AG20443 (cell line): ENCODE measurements at regions not wholly inside any gene's neighbourhood (a gene's known extent, or its start where the extent isn't known, plus 50 kb on each side); places are given as distances from the start of the nearest gene placed in this dataset.
A peak's percentile ranks its signal among the peaks of the same experiment; 100 is the strongest.
"Not testable (repeated sequence)": the region's sequence is repeated elsewhere in the genome, so short reads cannot be mapped to it uniquely, and the experiment has no call there.

Source experiments
- DNase-seq: peaks from one replicate; pipeline ENCODE4 v3.0.0; 2012; ENCODE audit warnings: low spot score, mixed read lengths

DNA sequence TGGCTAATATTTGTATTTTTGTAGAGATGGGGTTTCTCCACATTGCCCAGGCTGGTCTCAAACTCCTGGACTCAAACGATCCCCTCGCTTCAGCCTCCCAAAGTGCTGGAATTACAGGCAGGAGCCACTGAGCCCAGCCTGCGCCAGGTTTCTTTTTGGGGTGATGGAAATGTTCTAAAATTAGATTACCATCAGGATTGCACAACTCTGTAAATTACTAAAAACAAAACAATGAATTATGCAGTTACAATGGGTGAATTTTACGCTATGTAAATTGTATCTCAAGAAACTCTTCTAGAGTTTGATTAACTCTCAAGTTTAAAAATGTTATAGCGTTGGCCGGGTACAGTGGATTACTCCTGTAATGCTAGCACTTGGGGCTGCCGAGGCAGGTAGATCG is 118.9 kb upstream of the TBL1X start:
- DNase-seq: no peak

DNA sequence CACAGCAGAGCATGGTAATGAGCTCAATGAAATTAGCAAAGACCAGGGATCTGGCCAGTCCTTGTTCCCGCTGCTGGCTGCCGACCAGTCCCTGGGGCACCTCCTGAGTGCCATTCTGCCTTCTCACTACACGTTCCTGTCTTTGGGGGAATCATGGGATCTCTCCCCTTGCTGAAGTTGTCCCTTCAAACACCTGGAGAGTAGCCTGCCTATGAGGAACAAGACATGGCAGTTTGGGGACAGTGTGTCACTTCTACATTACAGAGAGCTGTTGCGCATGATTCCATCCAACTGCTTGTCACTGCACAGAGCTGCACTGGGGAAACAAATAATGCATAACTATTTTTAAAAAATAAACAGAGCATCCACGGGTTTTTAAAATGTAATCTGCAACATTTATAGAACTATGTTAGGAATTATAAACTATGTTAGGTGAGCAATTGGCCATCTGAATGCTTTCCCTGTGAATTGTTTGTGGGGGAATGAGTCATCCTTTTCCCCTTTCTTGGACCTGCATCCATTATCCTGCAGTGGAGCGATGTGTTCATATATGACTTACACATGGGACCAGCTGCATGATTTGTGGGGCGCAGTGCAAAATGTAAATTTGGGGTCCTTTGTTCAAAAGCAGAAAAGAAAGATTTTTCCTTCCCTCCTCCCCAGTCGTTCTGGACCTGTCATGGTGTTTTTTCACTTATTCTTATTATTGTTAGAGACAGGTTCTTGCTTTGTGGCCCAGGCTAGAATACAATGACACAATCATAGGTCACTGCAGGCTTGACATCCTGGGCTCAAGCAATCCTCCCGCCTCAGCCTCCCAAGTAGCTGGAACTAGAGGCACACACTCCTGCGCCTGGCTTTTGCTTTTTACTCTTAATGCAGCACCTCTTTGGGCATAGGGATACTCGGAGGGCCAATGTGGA is 115.0 kb upstream of the TBL1X start:
- DNase-seq: peak; percentile 19

DNA sequence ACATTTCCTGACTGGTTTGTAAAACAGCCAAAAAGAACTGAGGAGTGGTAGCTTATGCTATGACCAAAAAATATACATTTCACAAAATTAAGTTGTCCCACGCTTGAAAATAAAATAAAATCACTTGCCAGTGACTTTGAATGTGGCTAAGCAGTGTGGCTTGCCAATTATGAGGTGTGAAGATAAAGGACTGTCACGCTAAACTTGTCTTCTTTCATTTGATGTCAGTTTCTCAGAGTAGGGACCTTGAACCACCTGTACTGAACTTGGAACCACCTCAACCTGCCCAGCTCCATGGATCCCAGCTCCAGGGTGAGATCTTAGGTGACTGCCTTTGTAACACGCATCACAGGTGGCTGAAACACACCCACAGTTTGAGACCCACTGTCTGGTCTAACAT is 113.7 kb upstream of the TBL1X start:
- no peak for DNase-seq

DNA sequence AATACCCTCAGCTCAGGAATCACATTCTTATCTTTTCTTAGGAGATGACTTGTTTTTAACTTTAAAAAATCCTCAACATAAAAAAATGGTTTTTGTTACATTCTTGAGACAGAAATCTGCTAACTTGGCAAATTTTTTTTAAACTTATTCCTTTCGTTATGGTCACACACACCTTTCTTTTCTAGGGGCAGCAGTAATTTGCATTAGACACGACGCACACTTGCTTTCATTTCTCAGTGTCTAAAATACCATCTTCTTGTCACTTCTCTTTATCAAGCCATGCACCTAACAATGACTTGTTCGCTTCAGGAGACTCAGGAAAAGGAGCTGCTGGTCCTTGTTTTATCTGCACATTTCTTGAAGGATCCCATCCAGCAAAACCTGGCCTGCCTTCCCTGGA is 112.6 kb upstream of the TBL1X start:
- DNase-seq: no peak

DNA sequence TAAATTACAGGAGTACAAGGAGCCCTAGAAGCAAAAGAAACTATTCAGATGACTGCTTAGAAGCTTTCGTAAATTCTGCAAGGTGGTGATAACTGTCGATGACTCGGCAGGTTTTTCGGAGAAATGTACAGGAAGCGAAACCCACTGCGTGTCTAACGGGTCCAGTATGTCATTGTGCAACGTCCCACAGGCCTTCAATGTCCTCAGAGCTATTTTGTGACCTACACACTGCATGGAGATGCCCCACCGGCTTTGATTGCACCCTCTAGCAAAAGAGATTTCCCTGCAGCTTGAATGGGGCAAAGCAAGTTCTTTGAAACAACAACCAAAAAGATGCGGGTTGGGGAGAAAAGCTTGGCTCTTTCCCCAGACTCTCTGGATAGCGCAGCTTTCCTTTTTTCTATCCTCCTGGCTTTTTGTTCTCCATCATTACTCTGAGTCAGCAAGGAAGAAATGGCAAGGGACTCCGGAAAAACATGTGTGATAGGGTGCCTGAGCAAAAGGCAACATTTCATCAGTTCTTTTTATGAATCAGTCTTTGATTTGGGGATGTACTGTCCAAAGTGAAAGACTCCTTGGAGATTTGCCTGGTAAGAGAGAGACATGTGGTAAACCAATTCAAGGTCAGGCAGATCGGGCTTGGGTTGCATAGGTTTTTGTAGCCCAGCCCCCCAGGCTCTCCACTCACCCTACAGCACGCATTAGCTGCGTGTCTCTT is 112.0 kb upstream of the TBL1X start:
- DNase-seq: peak; percentile 30

DNA sequence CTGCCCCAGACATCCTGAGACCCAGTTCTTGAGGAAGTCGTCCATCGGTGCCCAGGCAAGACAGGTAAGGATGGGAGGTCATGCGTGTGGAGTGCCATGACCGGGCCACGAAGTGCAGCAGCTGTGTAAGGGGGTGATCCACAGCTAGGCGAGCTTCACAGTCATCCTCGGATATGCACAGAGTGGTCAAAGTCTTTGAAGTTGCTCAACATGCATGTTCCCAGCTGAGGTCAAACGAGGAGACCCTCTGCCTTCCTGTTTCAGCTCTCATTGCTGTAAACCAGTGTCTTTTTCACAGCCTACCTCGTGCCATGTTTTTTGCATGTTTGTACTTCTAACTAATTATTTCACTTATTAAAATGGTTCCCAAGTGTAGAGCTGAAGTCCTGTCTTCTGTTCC is 109.9 kb upstream of the TBL1X start:
- no peak for DNase-seq

DNA sequence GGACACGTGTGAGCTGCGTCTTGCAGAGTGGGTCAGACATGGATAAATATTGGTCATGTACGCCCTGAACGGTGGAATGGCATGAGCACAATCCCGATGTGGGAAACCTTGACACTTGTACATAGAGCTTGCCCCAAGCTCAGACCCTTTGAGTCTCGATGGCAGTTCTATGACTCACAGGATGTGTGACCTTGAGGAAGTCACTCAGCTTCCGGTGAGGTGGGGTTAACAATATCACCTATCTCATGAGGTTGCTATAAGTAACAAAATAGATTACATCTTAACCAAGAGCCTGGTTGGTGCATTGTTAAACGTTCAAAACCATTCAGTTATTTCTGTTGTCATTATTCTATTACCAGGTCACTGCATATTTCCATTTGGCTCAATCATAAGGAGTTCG is 109.1 kb upstream of the TBL1X start:
- no peak for DNase-seq

DNA sequence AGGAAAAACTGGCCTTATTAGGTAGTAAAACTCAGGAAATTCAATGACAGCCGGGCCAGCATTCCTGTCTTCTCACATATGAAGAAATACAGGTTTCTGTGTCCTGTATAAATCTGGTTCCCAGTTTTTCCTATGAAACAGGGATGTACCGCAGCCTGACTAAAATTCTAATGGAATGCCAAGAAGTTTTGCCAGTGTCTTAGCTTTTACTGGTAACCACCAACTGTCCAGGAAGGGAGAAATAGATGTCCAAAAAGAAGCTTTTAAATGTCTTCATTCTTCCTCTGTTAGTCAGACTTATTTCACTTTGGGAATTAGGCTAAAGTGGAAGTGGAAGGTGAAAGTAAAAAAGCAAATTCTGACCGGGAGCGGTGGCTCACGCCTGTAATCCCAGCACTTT is 108.0 kb upstream of the TBL1X start:
- DNase-seq: peak; percentile 25

DNA sequence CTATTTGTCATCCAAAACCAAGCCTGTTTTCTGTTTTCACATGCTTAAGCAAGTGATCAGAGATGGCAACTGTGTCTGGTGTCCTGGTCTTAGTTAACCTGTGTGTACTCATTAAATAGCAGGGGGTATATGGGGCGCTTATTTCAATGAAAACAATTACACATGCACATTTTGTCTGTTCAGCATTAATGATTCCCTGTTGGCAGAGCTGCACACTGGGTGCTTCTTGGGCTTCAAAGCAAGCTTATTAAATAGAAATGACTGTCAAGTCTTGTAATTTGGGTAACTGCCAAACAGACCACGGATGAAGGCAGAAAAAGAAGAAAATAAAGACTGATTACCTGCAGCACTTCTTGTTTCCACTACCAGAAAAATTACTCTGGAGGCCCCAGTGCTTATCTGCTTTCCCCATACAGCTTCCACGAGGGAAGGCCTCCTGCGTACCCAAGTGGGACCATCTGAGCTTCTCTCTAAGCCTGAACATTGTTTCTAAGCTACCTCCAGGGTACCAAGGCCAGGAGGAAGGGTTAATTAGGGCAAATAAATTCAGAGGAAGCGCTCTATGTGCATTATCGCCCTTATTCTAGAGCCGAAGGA is 107.2 kb upstream of the TBL1X start:
- no peak for DNase-seq

DNA sequence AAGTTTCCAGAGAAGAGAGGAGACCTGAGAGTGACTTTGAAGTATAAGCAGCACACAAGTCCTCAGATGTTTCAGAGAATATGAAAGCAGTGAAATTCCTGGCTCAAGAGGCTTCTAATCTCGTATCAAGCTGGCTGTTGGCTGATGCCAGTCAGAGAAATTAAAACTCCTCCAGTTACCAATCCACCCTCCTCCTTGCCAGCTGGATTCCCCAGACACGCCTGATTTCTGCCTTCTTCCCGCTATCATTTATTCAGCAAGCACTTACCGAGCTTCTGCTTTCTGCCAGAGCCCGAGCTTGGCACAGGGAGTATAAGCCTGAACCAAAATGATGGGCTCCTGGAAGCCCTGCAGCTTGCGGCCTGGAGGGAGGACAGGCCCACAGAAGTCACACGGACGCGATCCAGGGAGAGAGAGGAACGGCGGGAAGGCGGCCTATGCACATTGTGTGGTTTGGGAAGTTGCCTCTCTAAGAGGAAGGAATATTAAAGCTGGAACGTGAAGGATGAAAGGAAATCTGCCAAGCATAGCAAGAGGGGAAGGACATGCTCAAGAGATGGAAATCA is 102.4 kb upstream of the TBL1X start:
- DNase-seq: no peak

DNA sequence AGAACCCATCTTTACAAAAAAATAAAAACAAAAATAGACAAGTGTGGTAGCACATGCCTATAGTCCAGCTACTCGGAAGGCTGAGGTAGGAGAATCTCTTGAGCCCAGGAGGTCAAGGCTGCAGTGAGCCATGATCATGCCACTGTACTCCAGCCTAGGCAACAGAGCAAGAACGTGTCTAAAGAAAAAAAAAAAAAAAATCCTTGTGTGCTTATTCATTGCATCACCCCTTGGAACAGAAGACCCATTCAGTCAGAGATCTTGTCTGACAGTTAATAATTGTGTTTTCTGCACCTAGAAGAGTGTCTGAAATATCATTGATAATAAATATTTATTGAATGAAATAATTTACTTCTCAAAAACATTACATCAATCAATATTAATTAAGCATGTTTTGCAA is 97.4 kb upstream of the TBL1X start:
- no peak for DNase-seq

DNA sequence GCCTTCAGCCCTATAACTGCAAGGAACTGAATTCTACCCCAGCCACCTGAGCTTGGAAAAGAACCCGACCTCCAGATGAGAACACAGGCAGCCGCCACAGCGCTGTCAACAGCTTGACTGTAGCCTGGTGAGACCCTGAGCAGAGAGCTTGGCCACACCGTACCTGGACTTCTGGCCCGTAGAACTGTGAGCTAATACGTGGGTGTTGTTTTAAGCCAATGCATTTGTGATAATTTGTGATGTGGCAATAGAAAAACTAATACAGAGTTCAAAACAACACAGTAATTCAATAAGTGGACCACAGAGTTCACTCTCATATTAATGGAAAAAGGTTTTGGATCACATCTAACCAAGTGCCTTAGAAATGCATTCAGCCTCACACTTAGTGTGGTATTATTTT is 96.6 kb upstream of the TBL1X start:
- DNase-seq: no peak

DNA sequence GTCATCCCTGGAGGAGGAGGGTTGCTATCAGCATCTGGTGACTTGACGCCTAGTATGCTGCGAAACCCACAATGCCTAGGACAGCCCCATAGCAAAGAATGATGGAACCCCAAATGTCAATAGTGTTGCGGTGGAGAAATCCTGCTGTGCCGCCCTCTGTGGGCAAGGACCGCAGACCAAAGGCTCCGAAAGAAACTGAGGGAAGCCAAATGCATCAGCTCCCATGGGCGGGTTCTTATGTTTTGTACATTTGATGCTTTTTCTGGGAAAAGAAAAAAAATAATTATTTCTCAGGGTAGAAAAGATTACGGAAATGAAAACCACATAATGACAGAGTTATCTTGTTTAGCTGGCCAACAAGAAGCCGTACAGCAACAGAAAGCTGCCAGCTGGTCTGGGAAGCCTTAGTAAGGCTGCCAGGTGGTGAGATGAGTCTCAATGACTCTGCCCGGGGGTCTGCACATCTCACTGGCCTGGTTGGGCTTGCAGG is 95.0 kb upstream of the TBL1X start:
- DNase-seq: no peak

DNA sequence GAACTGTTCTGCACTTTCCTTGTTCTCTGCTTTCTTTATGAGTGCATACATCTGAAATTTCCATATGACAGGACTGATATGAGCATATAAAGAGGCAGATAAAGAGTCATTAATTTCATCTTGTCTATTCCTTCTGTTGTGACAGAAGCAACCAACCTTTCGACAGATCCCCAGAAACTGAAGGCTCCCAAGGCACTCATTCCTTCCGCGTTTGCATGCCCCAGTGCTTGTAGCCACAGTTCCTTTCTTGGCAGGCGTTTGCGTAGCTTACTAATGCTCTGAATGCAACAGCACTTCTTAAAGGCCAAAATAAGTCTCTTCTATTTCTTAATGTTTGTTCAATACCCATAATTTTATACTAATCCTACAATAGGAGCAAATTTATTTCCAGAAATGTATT is 94.0 kb upstream of the TBL1X start:
- peak; percentile 19 for DNase-seq

DNA sequence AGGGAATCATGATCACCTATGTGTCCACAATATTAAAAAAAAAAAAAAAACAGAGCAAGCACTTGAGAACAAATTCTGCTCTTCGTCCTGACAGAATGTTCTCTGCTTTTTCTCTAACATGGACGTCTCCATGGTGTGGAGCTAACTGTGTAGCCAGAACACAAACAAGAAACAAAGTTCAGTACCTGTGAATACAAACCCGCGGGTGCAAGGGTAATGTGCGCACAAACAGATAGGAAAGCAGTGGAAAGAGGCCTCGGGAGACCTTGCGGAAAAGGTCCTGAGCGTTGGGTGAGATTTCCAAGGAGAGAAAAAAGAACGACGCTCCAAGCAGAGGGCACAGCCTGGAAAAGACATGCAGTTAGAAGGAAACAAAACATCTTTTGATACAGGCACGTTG is 92.0 kb upstream of the TBL1X start:
- no peak for DNase-seq

DNA sequence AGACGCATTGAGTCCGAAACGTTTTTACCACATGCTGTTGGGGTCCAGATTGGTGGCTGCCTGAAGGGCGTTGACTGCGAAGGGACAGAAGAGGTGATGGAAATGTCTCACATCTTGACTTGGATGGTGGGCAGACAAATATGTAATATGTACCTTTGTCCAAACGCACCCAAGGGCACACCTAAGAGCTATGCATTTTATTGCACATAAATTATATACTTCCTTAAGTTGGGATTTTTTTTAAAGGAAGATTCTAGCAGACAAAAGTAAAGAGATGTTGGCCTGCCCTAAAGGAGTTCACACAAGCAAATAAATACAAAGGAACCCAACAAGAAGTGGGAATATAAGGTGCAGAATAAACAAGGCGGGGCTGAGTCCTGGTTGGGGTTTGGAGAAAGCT is 91.1 kb upstream of the TBL1X start:
- DNase-seq: no peak

DNA sequence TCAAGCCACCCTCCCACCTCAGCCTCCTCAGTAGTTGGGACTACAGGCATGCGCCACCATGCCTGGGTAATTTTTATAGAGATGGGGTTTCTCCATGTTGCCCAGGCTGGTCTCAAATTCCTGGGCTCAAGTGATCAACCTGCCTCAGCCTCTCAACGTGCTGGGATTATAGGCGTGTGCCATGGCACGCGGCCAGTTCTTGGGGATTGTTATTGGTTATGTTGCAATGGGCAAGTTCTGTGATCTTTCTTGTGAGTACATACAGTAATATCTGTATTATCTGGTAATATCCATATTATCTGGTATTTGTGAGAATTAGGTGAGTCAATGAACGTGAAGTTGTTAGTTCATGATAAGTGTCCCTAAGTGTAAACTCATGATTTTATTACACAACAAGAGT is 90.3 kb upstream of the TBL1X start:
- no peak for DNase-seq

DNA sequence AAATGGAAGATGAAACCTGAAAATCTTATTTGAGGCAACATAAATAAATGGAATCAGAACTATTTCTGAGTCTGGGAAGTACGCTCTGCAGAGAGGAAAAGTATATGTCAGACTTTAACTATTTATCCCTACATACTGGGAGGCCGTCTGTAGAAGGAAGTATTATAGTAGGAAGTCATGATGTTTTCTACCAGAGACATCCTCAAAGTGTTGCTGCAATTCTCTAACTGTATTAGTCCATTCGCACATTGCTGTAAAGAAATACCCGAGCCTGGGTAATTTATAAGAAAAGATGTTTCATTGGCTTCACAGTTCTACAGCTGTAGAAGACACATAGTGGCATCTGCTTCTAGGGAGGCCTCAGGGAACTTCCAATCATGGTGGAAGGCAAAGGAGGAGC is 88.7 kb upstream of the TBL1X start:
- no peak for DNase-seq

DNA sequence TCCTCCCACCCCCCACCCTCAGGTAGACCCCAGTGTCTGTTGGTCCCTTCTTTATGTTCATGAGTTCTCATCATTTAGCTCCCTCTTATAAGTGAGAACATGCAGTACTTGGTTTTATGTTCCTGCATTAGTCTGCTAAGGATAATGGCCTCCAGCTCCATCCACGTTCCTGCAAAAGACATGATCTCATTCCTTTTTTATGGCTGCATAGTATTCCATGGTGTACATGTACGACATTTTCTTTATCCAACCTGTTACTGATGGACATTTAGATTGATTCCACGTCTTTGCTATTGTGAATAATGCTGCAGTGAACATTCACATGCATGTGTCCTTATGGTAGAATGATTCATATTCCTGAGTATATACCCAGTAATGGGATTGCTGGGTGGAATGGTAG is 87.6 kb upstream of the TBL1X start:
- not testable (repeated sequence) for DNase-seq

DNA sequence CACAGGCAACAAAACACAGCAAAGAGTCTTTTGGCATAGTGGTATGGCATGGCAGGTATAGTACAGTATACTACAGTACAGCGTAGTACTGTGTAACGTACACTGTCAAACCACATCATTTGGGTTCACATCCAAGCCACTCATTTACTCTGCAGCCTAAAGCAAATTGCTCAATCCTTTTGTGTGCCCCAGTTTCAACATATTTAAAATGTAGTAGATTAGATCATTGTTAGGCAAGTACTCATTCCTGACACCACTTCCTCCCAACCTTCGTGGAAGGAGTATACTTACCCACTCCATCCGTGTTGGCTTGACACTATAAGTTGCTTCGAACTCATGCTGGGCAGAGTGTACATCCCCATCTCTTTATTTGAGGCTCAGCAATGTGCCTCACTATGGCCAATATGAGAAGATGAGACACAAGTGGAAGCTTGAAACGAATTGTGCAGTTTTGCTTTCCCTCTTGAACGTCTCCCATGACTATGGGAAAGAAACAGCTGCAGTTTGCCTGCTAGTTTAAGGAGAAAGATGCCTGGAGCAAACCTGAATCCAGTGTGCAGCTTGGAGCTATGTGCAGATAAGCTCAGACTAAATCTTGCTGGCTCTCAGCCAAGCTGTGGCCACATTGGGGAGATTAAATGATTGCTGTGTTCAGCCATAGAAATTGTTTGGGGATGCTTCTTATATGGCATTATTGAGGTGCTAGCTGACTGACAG is 85.7 kb upstream of the TBL1X start:
- DNase-seq: peak; percentile 10

DNA sequence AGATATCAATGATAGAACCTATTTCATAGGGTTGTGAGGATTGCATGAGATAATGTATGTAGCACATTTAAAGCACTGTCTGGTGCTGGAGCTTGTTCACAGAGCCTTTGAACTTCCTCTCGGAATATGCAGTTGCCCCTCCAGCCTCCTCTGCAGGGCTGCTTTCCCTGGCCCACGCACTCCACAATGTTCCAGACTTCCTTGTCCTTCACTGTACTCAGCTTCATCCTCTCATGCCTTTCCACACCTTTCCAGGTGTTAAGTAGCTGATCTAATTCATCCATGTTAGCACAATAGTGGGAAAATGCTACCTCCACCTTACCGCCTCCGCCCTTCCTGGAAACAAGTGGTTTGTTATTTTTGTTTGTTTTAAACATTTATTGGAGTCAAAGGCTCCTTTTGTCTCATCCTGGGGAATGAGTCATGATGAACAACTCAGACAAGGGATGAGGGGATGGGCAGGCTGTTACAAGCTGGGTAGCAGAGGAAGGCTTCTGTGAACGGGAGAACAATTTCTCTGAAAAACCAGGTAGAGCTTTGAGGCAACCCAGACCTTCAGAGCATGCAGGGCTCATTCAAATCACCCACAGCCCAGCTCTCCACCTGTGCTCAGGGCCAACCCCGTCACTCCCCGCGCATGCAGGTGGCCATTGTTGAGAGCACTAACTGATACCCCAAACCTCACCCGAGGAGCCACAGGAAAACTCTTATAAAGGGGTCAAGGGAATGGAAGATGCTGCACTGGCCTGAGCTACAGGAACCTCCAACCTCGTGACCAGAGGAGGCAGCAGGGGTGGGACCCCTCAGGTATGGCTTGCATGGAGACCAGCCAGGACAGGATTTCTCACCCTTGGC is 84.9 kb upstream of the TBL1X start:
- DNase-seq: peak; percentile 60
